Naive thymus-derived CD8-positive, alpha-beta T cell (primary cell): ENCODE measurements at regions not wholly inside any gene's neighbourhood (a gene's known extent, or its start where the extent isn't known, plus 50 kb on each side); places are given as distances from the start of the nearest gene placed in this dataset.
"Not testable (repeated sequence)": the region's sequence is repeated elsewhere in the genome, so short reads cannot be mapped to it uniquely, and the experiment has no call there.

Experiments
- ATAC-seq, 2 donors: fragments of 150-1000 bp; cut with Tn5 transposase in 1 of 2; sonication (Bioruptor Pico), chemical (Tn5 transposase) in 1 of 2; 1 replicate in 1 of 2; 2 replicates in 1 of 2; pipeline ENCODE4 v1.10.0; 2021; ENCODE audit warnings: mild to moderate bottlenecking in 2 of 2, moderate library complexity in 2 of 2
- POLR2A ChIA-PET: fragments of 350-600 bp; sonication (Branson Sonifier 250); formaldehyde crosslinking; loops from one replicate; lab custom pipeline; 2021; ENCODE audit warnings: antibody characterized with exemption; lab: Charles Lee
- DNase-seq, 10 donors: peaks; one replicate each; pipeline versions ENCODE4 v3.0.0 to v3.0.0-alpha.2; 2020 to 2022
- H3K27ac Mint-ChIP-seq, 10 donors: one replicate each; pipeline ENCODE4 v1.8.0; 2020 to 2022; ENCODE audit warnings: mild to moderate bottlenecking in 10 of 10, mixed read lengths in 10 of 10, moderate library complexity in 4 of 10, inconsistent platforms in 1 of 10
- H3K27me3 Mint-ChIP-seq, 5 donors: one replicate each; pipeline ENCODE4 v1.8.0; 2021 to 2022; ENCODE audit warnings: mixed read lengths in 5 of 5
- H3K36me3 Mint-ChIP-seq, 3 donors: one replicate each; pipeline ENCODE4 v1.8.0; 2020 to 2022; ENCODE audit warnings: mixed read lengths in 3 of 3, mild to moderate bottlenecking in 2 of 3, inconsistent platforms in 1 of 3
- H3K4me1 Mint-ChIP-seq, 4 donors: one replicate each; pipeline ENCODE4 v1.8.0; 2021 to 2022; ENCODE audit warnings: mixed read lengths in 4 of 4
- H3K4me3 Mint-ChIP-seq, 10 donors: one replicate each; pipeline ENCODE4 v1.8.0; 2020 to 2022; ENCODE audit warnings: mild to moderate bottlenecking in 10 of 10, mixed read lengths in 10 of 10, moderate library complexity in 6 of 10, inconsistent platforms in 1 of 10
- H3K9me3 Mint-ChIP-seq, 9 donors: one replicate each; pipeline ENCODE4 v1.8.0; 2020 to 2022; ENCODE audit warnings: mixed read lengths in 9 of 9, mild to moderate bottlenecking in 3 of 9, inconsistent platforms in 1 of 9, moderate library complexity in 1 of 9

- POLR2A ChIA-PET, ATAC-seq, H3K4me3 Mint-ChIP-seq, H3K27me3 Mint-ChIP-seq, DNase-seq, H3K36me3 Mint-ChIP-seq, H3K27ac Mint-ChIP-seq, H3K4me1 Mint-ChIP-seq: not testable (repeated sequence)
- peaks cover 0 to 20% (median 7%) of the 10 kb centered on the region in 9 donors for H3K9me3 Mint-ChIP-seq
Observed at GRCh38 chr4:34335556-34335955, 1908.8 kb downstream of the ARAP2 start.

- ATAC-seq = no peak
- Mint-ChIP-seq H3K36me3 (no peaks in the 10 kb centered on the region), H3K9me3 (peaks cover 4 to 33% (median 15%) of the 10 kb centered on the region in 9 donors), H3K27ac (no peak overlapping the region), H3K4me3 (no peak overlapping the region), H3K27me3 (no peaks in the 10 kb centered on the region), H3K4me1 (no peaks in the 10 kb centered on the region)
- POLR2A ChIA-PET = no interaction called here
- DNase-seq = no peak
Observed at GRCh38 chr4:34362654-34363053, 1881.7 kb downstream of the ARAP2 start.

- Mint-ChIP-seq H3K4me1 (no peaks in the 10 kb centered on the region), H3K27ac (no peak overlapping the region), H3K9me3 (peaks cover 4 to 44% (median 13%) of the 10 kb centered on the region in 9 donors), H3K4me3 (no peak overlapping the region), H3K27me3 (no peaks in the 10 kb centered on the region), H3K36me3 (no peaks in the 10 kb centered on the region)
- POLR2A ChIA-PET = no interaction called here
- ATAC-seq (no peak), DNase-seq (no peak)
Observed at GRCh38 chr4:34363842-34364241, 1880.5 kb downstream of the ARAP2 start.

GRCh38 chr4:34365946-34366345 lies 1878.4 kb downstream of the ARAP2 start:
- H3K4me1 Mint-ChIP-seq = no peaks in the 10 kb centered on the region
- POLR2A ChIA-PET = no interaction called here
- H3K27ac Mint-ChIP-seq = no peak overlapping the region
- DNase-seq (no peak), ATAC-seq (no peak)
- no peaks in the 10 kb centered on the region for H3K36me3 Mint-ChIP-seq
- H3K4me3 Mint-ChIP-seq = no peak overlapping the region
- no peaks in the 10 kb centered on the region for H3K27me3 Mint-ChIP-seq
- peaks cover 4 to 44% (median 15%) of the 10 kb centered on the region in 9 donors for H3K9me3 Mint-ChIP-seq

GRCh38 chr4:34371676-34372075 lies 1872.6 kb downstream of the ARAP2 start:
- DNase-seq = no peak
- Mint-ChIP-seq H3K36me3 (no peaks in the 10 kb centered on the region), H3K4me3 (no peak overlapping the region), H3K4me1 (no peaks in the 10 kb centered on the region), H3K27ac (no peak overlapping the region), H3K27me3 (no peaks in the 10 kb centered on the region), H3K9me3 (peaks cover 0 to 26% (median 4%) of the 10 kb centered on the region in 9 donors)
- POLR2A ChIA-PET = no interaction called here
- no peak for ATAC-seq

- H3K4me3 Mint-ChIP-seq = no peak overlapping the region
- POLR2A ChIA-PET = no interaction called here
- ATAC-seq (no peak), DNase-seq (no peak)
- H3K36me3 Mint-ChIP-seq = no peaks in the 10 kb centered on the region
- H3K9me3 Mint-ChIP-seq = peaks cover 0 to 19% (median 2%) of the 10 kb centered on the region in 9 donors
- H3K4me1 Mint-ChIP-seq = no peaks in the 10 kb centered on the region
- no peaks in the 10 kb centered on the region for H3K27me3 Mint-ChIP-seq
- H3K27ac Mint-ChIP-seq = no peak overlapping the region
Observed at GRCh38 chr4:34372815-34373214, 1871.5 kb downstream of the ARAP2 start.

GRCh38 chr4:34373456-34373855 lies 1870.9 kb downstream of the ARAP2 start:
- POLR2A ChIA-PET = no interaction called here
- Mint-ChIP-seq H3K9me3 (peaks cover 0 to 13% (median 3%) of the 10 kb centered on the region in 9 donors), H3K36me3 (no peaks in the 10 kb centered on the region), H3K4me3 (no peak overlapping the region), H3K4me1 (no peaks in the 10 kb centered on the region), H3K27ac (no peak overlapping the region), H3K27me3 (no peaks in the 10 kb centered on the region)
- DNase-seq (no peak), ATAC-seq (no peak)

GRCh38 chr4:34412233-34412632 lies 1832.1 kb downstream of the ARAP2 start:
- POLR2A ChIA-PET = no interaction called here
- no peaks in the 10 kb centered on the region for H3K27me3 Mint-ChIP-seq
- no peak overlapping the region for H3K4me3 Mint-ChIP-seq
- H3K27ac Mint-ChIP-seq = no peak overlapping the region
- DNase-seq (no peak), ATAC-seq (no peak)
- H3K9me3 Mint-ChIP-seq = peaks cover 4 to 37% (median 28%) of the 10 kb centered on the region in 9 donors
- H3K4me1 Mint-ChIP-seq = no peaks in the 10 kb centered on the region
- H3K36me3 Mint-ChIP-seq = peaks cover 0 to 12% (median 0%) of the 10 kb centered on the region in 3 donors

- no peak for DNase-seq
- H3K27ac Mint-ChIP-seq = no peak overlapping the region
- peaks cover 4 to 37% (median 26%) of the 10 kb centered on the region in 9 donors for H3K9me3 Mint-ChIP-seq
- H3K4me1 Mint-ChIP-seq = no peaks in the 10 kb centered on the region
- H3K27me3 Mint-ChIP-seq = no peaks in the 10 kb centered on the region
- ATAC-seq = no peak
- POLR2A ChIA-PET = no interaction called here
- H3K4me3 Mint-ChIP-seq = no peak overlapping the region
- H3K36me3 Mint-ChIP-seq = peaks cover 0 to 12% (median 0%) of the 10 kb centered on the region in 3 donors
Observed at GRCh38 chr4:34412911-34413310, 1831.4 kb downstream of the ARAP2 start.

GRCh38 chr4:34417160-34417559 lies 1827.2 kb downstream of the ARAP2 start:
- no peaks in the 10 kb centered on the region for H3K27me3 Mint-ChIP-seq
- H3K4me3 Mint-ChIP-seq = no peak overlapping the region
- H3K4me1 Mint-ChIP-seq = no peaks in the 10 kb centered on the region
- peaks cover 0 to 17% (median 11%) of the 10 kb centered on the region in 9 donors for H3K9me3 Mint-ChIP-seq
- DNase-seq (no peak), ATAC-seq (no peak)
- peaks cover 0 to 13% (median 0%) of the 10 kb centered on the region in 3 donors for H3K36me3 Mint-ChIP-seq
- POLR2A ChIA-PET = no interaction called here
- no peak overlapping the region for H3K27ac Mint-ChIP-seq

- ATAC-seq (no peak), DNase-seq (no peak)
- Mint-ChIP-seq H3K9me3 (peaks cover 0 to 11% (median 0%) of the 10 kb centered on the region in 9 donors), H3K27me3 (no peaks in the 10 kb centered on the region), H3K4me3 (no peak overlapping the region), H3K27ac (no peak overlapping the region), H3K36me3 (peaks cover 0 to 4% (median 0%) of the 10 kb centered on the region in 3 donors), H3K4me1 (no peaks in the 10 kb centered on the region)
- POLR2A ChIA-PET = no interaction called here
Observed at GRCh38 chr4:34419871-34420270, 1824.4 kb downstream of the ARAP2 start.

- Mint-ChIP-seq H3K27me3 (no peaks in the 10 kb centered on the region), H3K36me3 (peaks cover 0 to 4% (median 0%) of the 10 kb centered on the region in 3 donors), H3K4me1 (no peaks in the 10 kb centered on the region), H3K9me3 (peaks cover 0 to 10% (median 0%) of the 10 kb centered on the region in 9 donors), H3K27ac (no peak overlapping the region), H3K4me3 (no peak overlapping the region)
- POLR2A ChIA-PET = no interaction called here
- DNase-seq (no peak), ATAC-seq (no peak)
Observed at GRCh38 chr4:34422472-34423175, 1821.7 kb downstream of the ARAP2 start.

- H3K9me3 Mint-ChIP-seq = peaks cover 0 to 13% (median 6%) of the 10 kb centered on the region in 9 donors
- no peaks in the 10 kb centered on the region for H3K36me3 Mint-ChIP-seq
- no peak for DNase-seq
- POLR2A ChIA-PET = no interaction called here
- H3K27me3 Mint-ChIP-seq = no peaks in the 10 kb centered on the region
- no peak for ATAC-seq
- H3K4me1 Mint-ChIP-seq = no peaks in the 10 kb centered on the region
- H3K4me3 Mint-ChIP-seq = no peak overlapping the region
- no peak overlapping the region for H3K27ac Mint-ChIP-seq
Observed at GRCh38 chr4:34432706-34433105, 1811.6 kb downstream of the ARAP2 start.

- H3K27me3 Mint-ChIP-seq, H3K4me3 Mint-ChIP-seq, H3K27ac Mint-ChIP-seq, H3K4me1 Mint-ChIP-seq, POLR2A ChIA-PET, ATAC-seq, H3K9me3 Mint-ChIP-seq, DNase-seq, H3K36me3 Mint-ChIP-seq: not testable (repeated sequence)
Observed at GRCh38 chr4:34434377-34434776, 1809.9 kb downstream of the ARAP2 start.
